Testis (tissue), 2 donors: ENCODE measurements at regions not wholly inside any gene's neighbourhood (a gene's known extent, or its start where the extent isn't known, plus 50 kb on each side); places are given as distances from the start of the nearest gene placed in this dataset.

Experiments
- POLR2A ChIP-seq: fragments of 450-650 bp; IDR thresholded peaks from one replicate; pipeline ENCODE4 v1.6.1; 2017; ENCODE audit warnings: antibody characterized with exemption, mild to moderate bottlenecking, moderate library complexity
- TF ChIP-seq, protein P1 (sequence below), 3 experiments: fragments of 450-650 bp in 2 of 3; fragments of 200-600 bp in 1 of 3; sonication (generic) in 1 of 3; IDR thresholded peaks; one replicate each; pipeline ENCODE4 v1.5.1; 2016 to 2019; ENCODE audit warnings: antibody characterized with exemption in 3 of 3, mild to moderate bottlenecking in 2 of 3, moderate library complexity in 1 of 3

DNA sequence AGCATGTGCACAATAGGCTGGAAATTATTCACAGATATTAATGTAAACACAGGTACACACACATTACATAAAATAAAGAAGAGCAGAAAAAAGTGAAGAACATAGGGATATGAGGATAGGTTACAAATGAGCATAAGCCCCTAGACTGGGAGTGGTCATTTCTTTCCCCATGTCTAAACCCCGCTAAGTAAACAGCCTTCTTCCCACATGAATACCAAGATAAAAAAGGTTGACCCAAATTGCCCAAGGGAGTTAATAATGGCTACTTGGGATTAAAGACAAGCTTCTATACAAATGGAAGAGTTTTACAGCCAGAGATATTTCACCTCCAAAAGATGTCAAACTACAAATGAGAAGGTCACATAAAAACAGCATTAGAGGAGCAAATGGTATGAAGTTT lies 527.1 kb upstream of the CELF2 start:
- TF ChIP-seq, protein P1, sequence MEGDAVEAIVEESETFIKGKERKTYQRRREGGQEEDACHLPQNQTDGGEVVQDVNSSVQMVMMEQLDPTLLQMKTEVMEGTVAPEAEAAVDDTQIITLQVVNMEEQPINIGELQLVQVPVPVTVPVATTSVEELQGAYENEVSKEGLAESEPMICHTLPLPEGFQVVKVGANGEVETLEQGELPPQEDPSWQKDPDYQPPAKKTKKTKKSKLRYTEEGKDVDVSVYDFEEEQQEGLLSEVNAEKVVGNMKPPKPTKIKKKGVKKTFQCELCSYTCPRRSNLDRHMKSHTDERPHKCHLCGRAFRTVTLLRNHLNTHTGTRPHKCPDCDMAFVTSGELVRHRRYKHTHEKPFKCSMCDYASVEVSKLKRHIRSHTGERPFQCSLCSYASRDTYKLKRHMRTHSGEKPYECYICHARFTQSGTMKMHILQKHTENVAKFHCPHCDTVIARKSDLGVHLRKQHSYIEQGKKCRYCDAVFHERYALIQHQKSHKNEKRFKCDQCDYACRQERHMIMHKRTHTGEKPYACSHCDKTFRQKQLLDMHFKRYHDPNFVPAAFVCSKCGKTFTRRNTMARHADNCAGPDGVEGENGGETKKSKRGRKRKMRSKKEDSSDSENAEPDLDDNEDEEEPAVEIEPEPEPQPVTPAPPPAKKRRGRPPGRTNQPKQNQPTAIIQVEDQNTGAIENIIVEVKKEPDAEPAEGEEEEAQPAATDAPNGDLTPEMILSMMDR (IDR thresholded peaks at IDR 0.05), result no peak
- TF ChIP-seq POLR2A, result no peak
